BLaER1 (cell line): ENCODE measurements at regions not wholly inside any gene's neighbourhood (a gene's known extent, or its start where the extent isn't known, plus 50 kb on each side); places are given as distances from the start of the nearest gene placed in this dataset.

ENCODE experiments used
- H3K27ac ChIP-seq: shearing (Covaris generic); formaldehyde crosslinking; 2 replicates; pipeline ENCODE4 v1.8.1; 2022
- H3K27me3 ChIP-seq: shearing (Covaris generic); formaldehyde crosslinking; 2 replicates; pipeline ENCODE4 v1.8.1; 2022
- H3K36me3 ChIP-seq: shearing (Covaris generic); formaldehyde crosslinking; 2 replicates; pipeline ENCODE4 v1.8.1; 2022
- H3K4me1 ChIP-seq: shearing (Covaris generic); formaldehyde crosslinking; 2 replicates; pipeline ENCODE4 v1.8.1; 2022
- H3K4me2 ChIP-seq: shearing (Covaris generic); formaldehyde crosslinking; 2 replicates; pipeline ENCODE4 v1.8.1; 2022
- H3K4me3 ChIP-seq: shearing (Covaris generic); formaldehyde crosslinking; 2 replicates; pipeline ENCODE4 v1.8.1; 2022
- H3K9ac ChIP-seq: shearing (Covaris generic); formaldehyde crosslinking; 2 replicates; pipeline ENCODE4 v1.8.1; 2022
- H3K9me3 ChIP-seq: shearing (Covaris generic); formaldehyde crosslinking; 2 replicates; pipeline ENCODE4 v1.8.1; 2022
- H4K20me1 ChIP-seq: shearing (Covaris generic); formaldehyde crosslinking; 2 replicates; pipeline ENCODE4 v1.8.1; 2022
- Cebpa-rat ChIP-seq: shearing (Covaris generic); IDR thresholded peaks from 2 replicates; pipeline ENCODE4 v1.8.1; 2022

DNA sequence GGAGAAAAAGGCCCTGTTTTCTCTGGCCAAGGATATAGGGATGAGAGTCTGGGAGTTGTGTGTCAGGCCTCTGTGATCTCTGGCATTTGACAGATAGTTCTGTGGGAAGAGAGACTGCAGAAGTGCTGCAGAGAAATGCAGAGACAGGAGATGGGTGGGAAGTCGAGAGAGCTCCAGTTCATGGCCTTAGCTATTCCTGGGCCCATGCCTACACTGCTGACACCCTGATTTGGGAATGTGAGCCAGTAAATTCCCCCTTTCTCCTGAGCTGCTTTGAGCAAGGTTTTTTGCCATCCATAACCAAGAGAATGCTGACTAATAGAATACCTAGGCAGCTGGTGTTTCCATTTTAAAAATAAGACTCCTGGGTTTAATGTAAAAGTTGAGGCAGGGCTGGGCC, 59.3 kb downstream of the EBLN2 start:
- H3K27me3 ChIP-seq = no peaks in the 10 kb centered on the region
- peaks cover 3% of the 10 kb centered on the region; the same call in 1 of the 2 replicates for H3K4me1 ChIP-seq
- H3K4me3 ChIP-seq = no peak overlapping the region
- no peaks in the 10 kb centered on the region for H4K20me1 ChIP-seq
- no peak overlapping the region for H3K27ac ChIP-seq
- H3K9ac ChIP-seq = no peak overlapping the region
- no peak for TF ChIP-seq Cebpa-rat
- no peak overlapping the region for H3K4me2 ChIP-seq
- H3K9me3 ChIP-seq = peaks cover 12% of the 10 kb centered on the region
- no peaks in the 10 kb centered on the region for H3K36me3 ChIP-seq

DNA sequence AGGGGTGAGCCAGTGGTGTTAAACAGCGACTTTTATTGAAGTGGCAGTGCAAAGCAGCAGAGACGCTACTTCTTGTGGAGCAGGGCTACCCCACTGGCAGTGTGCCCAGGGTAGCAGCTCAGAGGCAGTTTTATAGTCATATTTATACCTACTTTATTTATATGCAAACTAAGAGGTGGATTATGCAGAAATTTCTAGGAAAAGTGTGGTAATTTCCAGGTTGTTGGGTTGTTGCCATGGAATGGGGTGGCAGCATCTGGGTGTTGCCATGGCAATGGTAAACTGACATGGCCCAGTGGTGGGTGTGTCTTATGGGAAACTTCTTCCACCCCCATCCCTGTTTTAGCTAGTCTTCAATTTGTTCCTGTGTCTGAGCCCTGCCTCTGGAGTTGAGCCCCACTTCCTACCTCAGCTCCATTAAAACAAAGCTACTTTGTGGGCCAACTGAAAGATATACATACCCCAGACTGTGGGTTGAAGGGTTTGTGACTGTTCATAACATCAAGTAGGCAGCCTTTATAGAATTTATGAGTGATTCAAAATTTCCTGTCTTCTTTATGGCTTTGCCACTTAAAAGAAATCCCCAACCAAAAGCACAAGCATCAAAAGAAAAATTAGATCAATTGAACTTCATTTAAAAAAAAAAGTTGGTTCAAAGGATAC, 60.3 kb downstream of the EBLN2 start:
- H3K36me3 ChIP-seq = no peaks in the 10 kb centered on the region
- no peak for TF ChIP-seq Cebpa-rat
- no peaks in the 10 kb centered on the region for H4K20me1 ChIP-seq
- no peak overlapping the region for H3K27ac ChIP-seq
- no peak overlapping the region for H3K4me3 ChIP-seq
- H3K9ac ChIP-seq = no peak overlapping the region
- H3K27me3 ChIP-seq = no peaks in the 10 kb centered on the region
- no peak overlapping the region for H3K4me2 ChIP-seq
- peaks cover 12% of the 10 kb centered on the region for H3K9me3 ChIP-seq
- H3K4me1 ChIP-seq = no peaks in the 10 kb centered on the region

DNA sequence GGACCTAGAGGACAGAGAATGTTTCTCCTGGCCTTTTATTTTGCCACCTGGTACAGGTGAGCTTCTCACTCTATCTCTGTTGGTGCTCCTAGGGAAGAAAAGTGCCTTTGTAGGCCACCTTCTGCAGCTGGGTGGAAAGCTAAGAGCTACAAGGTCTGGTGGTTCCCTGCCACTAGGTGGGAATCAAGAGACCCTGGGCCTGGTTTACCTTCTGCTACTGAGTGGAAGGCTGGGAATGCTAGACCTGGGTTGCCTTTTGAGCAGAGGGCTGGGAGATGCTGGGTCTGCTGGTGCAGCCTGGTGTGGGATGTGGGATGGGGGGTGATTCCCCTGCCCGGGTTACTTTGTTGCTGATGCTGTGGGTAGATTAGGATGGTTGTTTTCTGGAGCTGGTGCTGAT, 72.6 kb downstream of the EBLN2 start:
- no peaks in the 10 kb centered on the region for H3K27me3 ChIP-seq
- no peaks in the 10 kb centered on the region for H3K4me1 ChIP-seq
- peaks cover 9% of the 10 kb centered on the region for H3K9me3 ChIP-seq
- no peak for TF ChIP-seq Cebpa-rat
- H3K4me3 ChIP-seq = no peak overlapping the region
- no peaks in the 10 kb centered on the region for H4K20me1 ChIP-seq
- H3K36me3 ChIP-seq = no peaks in the 10 kb centered on the region
- no peak overlapping the region for H3K9ac ChIP-seq
- H3K4me2 ChIP-seq = no peak overlapping the region
- H3K27ac ChIP-seq = no peak overlapping the region

DNA sequence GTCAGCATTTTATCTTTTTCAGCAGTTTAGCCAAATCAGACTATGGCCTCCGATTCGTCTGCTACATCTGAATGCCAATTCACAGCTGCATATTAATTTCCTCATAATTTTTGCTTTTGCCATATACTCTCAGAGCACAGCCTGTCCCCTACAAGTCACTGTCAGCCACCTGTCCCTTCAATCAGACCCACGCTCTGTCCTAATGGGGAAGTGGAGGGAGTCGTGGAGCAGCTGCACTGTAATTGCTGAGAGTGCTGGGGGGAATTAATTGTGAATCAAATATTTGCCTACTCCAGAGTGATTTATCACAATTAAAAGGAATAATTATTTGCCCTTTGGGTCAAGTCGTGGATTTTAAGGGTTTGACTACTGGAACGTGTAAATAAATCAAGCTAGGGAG, 75.5 kb downstream of the EBLN2 start:
- Histone ChIP-seq H3K9me3 (peaks cover 9% of the 10 kb centered on the region), H3K9ac (no peak overlapping the region), H3K27me3 (no peaks in the 10 kb centered on the region), H3K27ac (no peak overlapping the region), H3K4me3 (no peak overlapping the region), H4K20me1 (no peaks in the 10 kb centered on the region), H3K4me1 (peaks cover 5% of the 10 kb centered on the region), H3K36me3 (no peaks in the 10 kb centered on the region), H3K4me2 (no peak overlapping the region)
- TF ChIP-seq Cebpa-rat = no peak

DNA sequence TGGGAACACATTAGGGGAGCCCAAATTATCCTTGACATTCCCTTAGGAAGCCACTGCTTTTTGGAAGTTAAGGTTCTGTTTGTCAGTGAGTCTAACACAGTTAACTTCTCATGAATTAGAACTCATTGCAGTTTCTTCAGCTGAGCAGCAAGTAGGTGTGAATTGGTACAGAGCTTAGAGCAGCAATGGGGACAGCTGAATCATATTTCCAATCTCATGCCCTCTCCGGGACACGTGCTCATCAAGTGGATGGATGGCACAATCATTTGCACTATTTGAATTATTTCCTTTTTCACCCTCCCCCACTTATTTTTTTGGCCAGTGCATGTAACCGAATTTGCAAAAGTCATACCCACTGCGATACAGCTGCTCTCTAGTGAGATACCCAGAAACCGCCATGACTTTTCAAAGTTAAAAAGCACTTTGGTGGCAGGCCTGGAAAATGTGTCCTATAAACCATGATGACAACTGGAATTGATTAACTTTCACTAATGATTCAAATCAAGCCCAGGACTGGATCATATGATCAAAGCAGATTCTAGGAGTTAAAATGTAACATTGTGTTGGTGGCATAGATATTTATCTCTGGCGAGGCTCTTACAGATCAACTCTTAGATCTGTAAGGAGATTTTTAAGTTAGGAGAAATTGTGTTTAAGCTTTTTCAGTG, 76.4 kb downstream of the EBLN2 start:
- Histone ChIP-seq H3K9me3 (peaks cover 9% of the 10 kb centered on the region), H3K27ac (no peak overlapping the region), H3K36me3 (no peaks in the 10 kb centered on the region), H3K9ac (no peak overlapping the region), H4K20me1 (no peaks in the 10 kb centered on the region), H3K4me2 (no peak overlapping the region), H3K27me3 (no peaks in the 10 kb centered on the region), H3K4me1 (peaks cover 13% of the 10 kb centered on the region), H3K4me3 (no peak overlapping the region)
- no peak for TF ChIP-seq Cebpa-rat

DNA sequence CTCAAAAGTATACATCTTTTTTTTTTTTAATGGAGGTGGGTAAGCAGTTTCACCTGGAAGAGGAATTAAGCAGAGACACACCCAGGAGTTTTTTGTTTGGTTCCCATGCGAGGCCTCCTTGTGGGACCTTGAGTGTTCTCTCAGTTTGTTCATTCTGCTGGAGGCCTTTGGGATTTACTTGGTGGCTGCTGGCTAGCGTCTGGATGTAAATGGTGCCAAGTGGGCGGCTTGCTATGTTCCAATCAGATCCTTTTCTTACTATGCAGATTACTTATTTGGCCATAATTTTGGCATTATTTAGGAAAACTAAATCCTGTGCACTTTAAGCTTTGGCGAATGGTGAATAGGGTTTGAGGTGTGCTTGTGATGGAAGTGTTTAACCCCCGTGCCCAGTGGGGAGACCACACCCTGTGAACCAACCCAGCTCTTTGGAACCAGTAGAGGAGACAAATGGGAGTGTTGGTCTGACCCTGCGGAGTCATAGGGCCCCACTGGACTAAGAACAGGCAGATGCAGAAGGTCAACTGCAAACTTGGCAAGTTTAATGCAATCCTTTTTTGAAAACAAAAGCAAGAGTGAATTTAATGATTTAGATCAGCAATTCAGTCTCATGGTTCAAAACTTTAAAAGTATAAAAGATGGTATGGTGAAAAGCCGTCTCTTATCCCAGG, 79.4 kb downstream of the EBLN2 start:
- Histone ChIP-seq H3K4me3 (no peak overlapping the region), H3K27ac (no peak overlapping the region), H3K4me1 (peaks cover 31% of the 10 kb centered on the region), H3K27me3 (no peaks in the 10 kb centered on the region), H4K20me1 (no peaks in the 10 kb centered on the region), H3K9me3 (no peaks in the 10 kb centered on the region), H3K4me2 (no peak overlapping the region), H3K9ac (no peak overlapping the region), H3K36me3 (no peaks in the 10 kb centered on the region)
- no peak for TF ChIP-seq Cebpa-rat

DNA sequence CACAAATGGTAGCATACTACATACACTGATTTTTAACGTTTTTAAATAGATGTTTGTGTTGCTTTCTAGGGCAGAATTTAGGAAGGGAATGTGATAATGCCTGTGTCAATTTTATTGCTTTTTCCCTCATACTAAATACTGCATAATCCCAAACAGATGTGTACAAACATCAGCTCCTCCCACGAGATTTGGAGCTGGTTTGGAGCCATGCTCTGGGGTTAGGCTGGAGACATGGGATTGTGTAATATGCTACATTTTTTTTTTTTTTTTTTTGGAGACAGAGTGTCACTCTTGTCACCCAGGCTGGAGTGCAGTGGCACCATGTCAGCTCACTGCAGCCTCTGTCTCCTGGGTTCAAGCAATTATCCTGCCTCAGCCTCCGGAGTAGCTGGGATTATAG, 80.1 kb downstream of the EBLN2 start:
- Histone ChIP-seq H3K36me3 (no peaks in the 10 kb centered on the region), H3K9me3 (no peaks in the 10 kb centered on the region), H4K20me1 (no peaks in the 10 kb centered on the region), H3K4me2 (peak overlapping the region; percentile 61), H3K4me1 (peaks cover 31% of the 10 kb centered on the region), H3K27me3 (no peaks in the 10 kb centered on the region), H3K4me3 (no peak overlapping the region), H3K9ac (no peak overlapping the region), H3K27ac (no peak overlapping the region)
- no peak for TF ChIP-seq Cebpa-rat

DNA sequence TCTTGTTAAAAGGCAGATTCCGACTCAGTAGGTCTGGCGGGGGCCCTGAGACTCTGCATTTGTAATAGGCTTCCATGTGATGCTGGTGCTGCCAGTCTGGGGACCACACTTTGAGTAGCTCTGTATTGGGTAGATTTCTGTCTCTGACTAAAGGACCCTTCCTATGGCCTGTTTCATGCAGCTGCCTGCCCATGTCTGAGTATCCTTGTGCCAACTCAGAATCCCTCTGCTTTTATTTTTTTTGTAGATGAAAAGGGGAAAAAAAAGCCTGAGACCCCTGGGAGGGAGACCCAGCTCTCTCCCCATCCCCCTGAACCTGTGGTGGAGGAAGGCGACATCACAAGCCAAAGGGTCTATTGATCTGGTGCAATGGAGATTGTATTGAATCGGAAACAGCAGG, 81.9 kb downstream of the EBLN2 start:
- H3K27ac ChIP-seq = no peak overlapping the region
- H3K4me3 ChIP-seq = no peak overlapping the region
- no peaks in the 10 kb centered on the region for H3K27me3 ChIP-seq
- H3K36me3 ChIP-seq = no peaks in the 10 kb centered on the region
- no peak overlapping the region for H3K9ac ChIP-seq
- H3K4me1 ChIP-seq = peaks cover 31% of the 10 kb centered on the region
- H4K20me1 ChIP-seq = no peaks in the 10 kb centered on the region
- peak overlapping the region; percentile 25 for H3K4me2 ChIP-seq
- no peaks in the 10 kb centered on the region for H3K9me3 ChIP-seq
- no peak for TF ChIP-seq Cebpa-rat

DNA sequence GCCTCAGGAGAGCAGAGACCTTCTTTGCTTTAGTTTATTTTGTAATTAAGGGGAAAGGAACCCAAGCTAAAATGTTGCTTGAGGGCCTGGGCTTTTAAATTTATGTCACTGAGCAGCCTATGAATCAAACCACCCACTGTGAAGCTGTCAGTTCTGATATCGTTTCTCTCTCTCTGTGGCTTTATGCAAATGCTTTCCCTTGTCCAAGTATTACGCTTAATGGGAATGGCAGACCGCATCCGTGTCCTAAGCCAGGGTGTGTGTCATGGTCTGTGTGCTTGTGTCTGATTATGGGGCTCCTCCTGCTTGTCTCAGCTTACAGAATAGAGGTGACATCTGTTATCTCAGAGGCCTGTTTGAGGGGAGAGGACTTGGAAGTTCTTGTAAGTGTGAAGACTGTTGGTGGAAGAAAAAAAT, 82.4 kb downstream of the EBLN2 start:
- no peak for TF ChIP-seq Cebpa-rat
- Histone ChIP-seq H3K9me3 (no peaks in the 10 kb centered on the region), H3K27ac (no peak overlapping the region), H3K27me3 (no peaks in the 10 kb centered on the region), H3K9ac (no peak overlapping the region), H3K4me3 (no peak overlapping the region), H3K36me3 (no peaks in the 10 kb centered on the region), H3K4me1 (peaks cover 31% of the 10 kb centered on the region), H4K20me1 (no peaks in the 10 kb centered on the region), H3K4me2 (peak overlapping the region; percentile 25)

DNA sequence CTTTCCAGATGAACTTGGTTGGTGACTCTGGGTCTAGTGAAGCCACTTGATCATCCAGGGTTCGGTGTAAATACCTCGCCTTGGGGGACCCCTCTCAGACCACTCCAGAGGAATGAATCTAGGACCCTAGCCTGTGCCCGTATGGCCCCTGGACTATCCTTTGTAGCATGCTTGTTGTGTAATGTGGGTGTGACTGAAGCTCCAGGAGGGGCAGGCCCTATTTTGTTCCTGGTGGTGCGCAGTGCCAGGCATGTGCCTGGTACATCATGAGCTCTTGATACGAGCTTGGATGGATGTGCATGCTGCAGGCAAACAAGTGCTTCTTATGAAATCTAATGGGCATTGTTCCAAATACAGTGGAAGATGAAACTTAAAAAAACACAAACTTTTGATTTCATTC, 82.8 kb downstream of the EBLN2 start:
- no peaks in the 10 kb centered on the region for H4K20me1 ChIP-seq
- TF ChIP-seq Cebpa-rat = no peak
- no peaks in the 10 kb centered on the region for H3K9me3 ChIP-seq
- no peak overlapping the region for H3K9ac ChIP-seq
- H3K4me3 ChIP-seq = no peak overlapping the region
- H3K4me1 ChIP-seq = peaks cover 31% of the 10 kb centered on the region
- peak overlapping the region; percentile 25; the same call in 1 of the 2 replicates for H3K4me2 ChIP-seq
- no peak overlapping the region for H3K27ac ChIP-seq
- H3K36me3 ChIP-seq = no peaks in the 10 kb centered on the region
- no peaks in the 10 kb centered on the region for H3K27me3 ChIP-seq
